Smooth muscle cell (in vitro differentiated cells): ENCODE measurements at regions not wholly inside any gene's neighbourhood (a gene's known extent, or its start where the extent isn't known, plus 50 kb on each side); places are given as distances from the start of the nearest gene placed in this dataset.

ENCODE experiments used
- DNase-seq: peaks from one replicate; lab custom pipeline; 2025; ENCODE audit not compliant: unreplicated experiment; lab: John Stamatoyannopoulos, UW
- H2AFZ ChIP-seq: fragments of 200-600 bp; sonication (generic); 2 replicates; pipeline ENCODE4 v1.6.0; 2016; ENCODE audit warnings: antibody characterized with exemption, low read depth, mild to moderate bottlenecking
- H3F3A ChIP-seq: fragments of 200-600 bp; sonication (generic); 2 replicates; pipeline ENCODE4 v1.6.0; 2017; ENCODE audit warnings: antibody characterized with exemption, low read depth
- H3K27ac ChIP-seq: fragments of 200-600 bp; sonication (generic); 2 replicates; pipeline ENCODE4 v1.5.1; 2016; ENCODE audit warnings: low read depth, mild to moderate bottlenecking
- H3K27me3 ChIP-seq: fragments of 200-600 bp; sonication (generic); 2 replicates; pipeline ENCODE4 v1.6.1; 2016; ENCODE audit warnings: low read depth, mild to moderate bottlenecking
- H3K36me3 ChIP-seq: fragments of 200-600 bp; sonication (generic); 2 replicates; pipeline ENCODE4 v1.5.1; 2016; ENCODE audit warnings: low read depth
- H3K4me1 ChIP-seq: fragments of 200-600 bp; sonication (generic); 2 replicates; pipeline ENCODE4 v1.5.1; 2016; ENCODE audit warnings: low read depth
- H3K4me2 ChIP-seq: fragments of 200-600 bp; sonication (generic); 2 replicates; pipeline ENCODE4 v1.6.0; 2016; ENCODE audit warnings: mild to moderate bottlenecking
- H3K4me3 ChIP-seq: fragments of 200-600 bp; sonication (generic); 2 replicates; pipeline ENCODE4 v1.5.1; 2016; ENCODE audit warnings: mild to moderate bottlenecking
- H3K79me2 ChIP-seq: fragments of 200-600 bp; sonication (generic); 2 replicates; pipeline ENCODE4 v1.6.0; 2016; ENCODE audit warnings: low read depth, mild to moderate bottlenecking
- H3K9ac ChIP-seq: fragments of 200-600 bp; sonication (generic); 2 replicates; pipeline ENCODE4 v1.6.0; 2016; ENCODE audit warnings: low read depth
- H3K9me3 ChIP-seq: fragments of 200-600 bp; sonication (generic); replicated peaks from 2 replicates; pipeline ENCODE4 v1.5.1; 2016; ENCODE audit warnings: low read depth
- H4K20me1 ChIP-seq: fragments of 200-600 bp; sonication (generic); 2 replicates; pipeline ENCODE4 v1.6.0; 2016; ENCODE audit warnings: low read depth
- WGBS: methylation state at CpG from one replicate; pipeline ENCODE4 v1.1.7; 2016; ENCODE audit warnings: low lambda C conversion rate; 5-methylcytosine and 5-hydroxymethylcytosine counted together
- TF ChIP-seq, protein P1 (sequence below): fragments of 200-600 bp; sonication (generic); IDR thresholded peaks from 2 replicates; pipeline ENCODE4 v1.5.1; 2017; ENCODE audit warnings: borderline replicate concordance, mild to moderate bottlenecking, antibody characterized with exemption; ENCODE audit not compliant: insufficient read depth, poor library complexity, severe bottlenecking

GRCh38 chr5:152124409-152125041 is 199.9 kb upstream of the GLRA1 start:
- TF ChIP-seq, protein P1, sequence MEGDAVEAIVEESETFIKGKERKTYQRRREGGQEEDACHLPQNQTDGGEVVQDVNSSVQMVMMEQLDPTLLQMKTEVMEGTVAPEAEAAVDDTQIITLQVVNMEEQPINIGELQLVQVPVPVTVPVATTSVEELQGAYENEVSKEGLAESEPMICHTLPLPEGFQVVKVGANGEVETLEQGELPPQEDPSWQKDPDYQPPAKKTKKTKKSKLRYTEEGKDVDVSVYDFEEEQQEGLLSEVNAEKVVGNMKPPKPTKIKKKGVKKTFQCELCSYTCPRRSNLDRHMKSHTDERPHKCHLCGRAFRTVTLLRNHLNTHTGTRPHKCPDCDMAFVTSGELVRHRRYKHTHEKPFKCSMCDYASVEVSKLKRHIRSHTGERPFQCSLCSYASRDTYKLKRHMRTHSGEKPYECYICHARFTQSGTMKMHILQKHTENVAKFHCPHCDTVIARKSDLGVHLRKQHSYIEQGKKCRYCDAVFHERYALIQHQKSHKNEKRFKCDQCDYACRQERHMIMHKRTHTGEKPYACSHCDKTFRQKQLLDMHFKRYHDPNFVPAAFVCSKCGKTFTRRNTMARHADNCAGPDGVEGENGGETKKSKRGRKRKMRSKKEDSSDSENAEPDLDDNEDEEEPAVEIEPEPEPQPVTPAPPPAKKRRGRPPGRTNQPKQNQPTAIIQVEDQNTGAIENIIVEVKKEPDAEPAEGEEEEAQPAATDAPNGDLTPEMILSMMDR: no peak
- 93% methylated on average over 12 of the region's 12 CpGs for WGBS
- no peaks in the 10 kb centered on the region for H3K4me1 ChIP-seq
- H3F3A ChIP-seq: no peaks in the 10 kb centered on the region
- H3K9ac ChIP-seq: no peak overlapping the region
- H3K4me2 ChIP-seq: no peak overlapping the region
- H3K36me3 ChIP-seq: no peaks in the 10 kb centered on the region
- H4K20me1 ChIP-seq: no peaks in the 10 kb centered on the region
- H2AFZ ChIP-seq: no peak overlapping the region
- DNase-seq: no peak
- no peak overlapping the region for H3K27ac ChIP-seq
- no peaks in the 10 kb centered on the region for H3K79me2 ChIP-seq
- H3K27me3 ChIP-seq: peaks cover 5% of the 10 kb centered on the region
- no peaks in the 10 kb centered on the region for H3K9me3 ChIP-seq
- H3K4me3 ChIP-seq: no peak overlapping the region

- Histone ChIP-seq H3K4me2 (no peak overlapping the region), H3K27me3 (no peaks in the 10 kb centered on the region), H3K36me3 (no peaks in the 10 kb centered on the region), H2AFZ (no peak overlapping the region), H3K9ac (no peak overlapping the region), H3K9me3 (no peaks in the 10 kb centered on the region), H3K4me3 (no peak overlapping the region), H3K27ac (no peak overlapping the region), H3K4me1 (no peaks in the 10 kb centered on the region), H3K79me2 (no peaks in the 10 kb centered on the region), H3F3A (no peaks in the 10 kb centered on the region), H4K20me1 (no peaks in the 10 kb centered on the region)
- WGBS: 76% methylated on average over 5 of the region's 5 CpGs
- TF ChIP-seq, protein P1: no peak
- no peak for DNase-seq
Observed at GRCh38 chr5:152118676-152119470, 194.2 kb upstream of the GLRA1 start.

GRCh38 chr5:152116934-152117333 is 192.3 kb upstream of the GLRA1 start:
- H3K9ac ChIP-seq: no peak overlapping the region
- no peaks in the 10 kb centered on the region for H4K20me1 ChIP-seq
- no peaks in the 10 kb centered on the region for H3K36me3 ChIP-seq
- DNase-seq: no peak
- no peak overlapping the region for H3K4me3 ChIP-seq
- H3K9me3 ChIP-seq: no peaks in the 10 kb centered on the region
- no peaks in the 10 kb centered on the region for H3K27me3 ChIP-seq
- WGBS: 75% methylated on average over 3 of the region's 3 CpGs
- H2AFZ ChIP-seq: no peak overlapping the region
- no peaks in the 10 kb centered on the region for H3K79me2 ChIP-seq
- H3F3A ChIP-seq: no peaks in the 10 kb centered on the region
- H3K4me1 ChIP-seq: no peaks in the 10 kb centered on the region
- no peak overlapping the region for H3K27ac ChIP-seq
- no peak overlapping the region for H3K4me2 ChIP-seq
- TF ChIP-seq, protein P1: no peak
